Testis (tissue), 2 donors: ENCODE measurements at regions not wholly inside any gene's neighbourhood (a gene's known extent, or its start where the extent isn't known, plus 50 kb on each side); places are given as distances from the start of the nearest gene placed in this dataset.

ENCODE experiments used
- DNase-seq: peaks from one replicate; pipeline ENCODE4 v3.0.0-alpha.2; 2019
- H3K27ac ChIP-seq, 2 donors: fragments of 200-600 bp; sonication (generic); one replicate each; pipeline ENCODE4 v1.5.1; 2019
- H3K27me3 ChIP-seq: fragments of 200-600 bp; sonication (generic); one replicate; pipeline ENCODE4 v1.5.1; 2019
- H3K36me3 ChIP-seq: fragments of 200-600 bp; sonication (generic); one replicate; pipeline ENCODE4 v1.5.1; 2017; ENCODE audit warnings: low read depth; ENCODE audit errors: missing control alignments
- H3K4me1 ChIP-seq: fragments of 200-600 bp; sonication (generic); one replicate; pipeline ENCODE4 v1.5.1; 2019
- H3K4me3 ChIP-seq, 2 donors: fragments of 200-600 bp; sonication (generic); one replicate each; pipeline ENCODE4 v1.5.1; 2017 to 2019
- H3K9me3 ChIP-seq: fragments of 200-600 bp; sonication (generic); one replicate; pipeline ENCODE4 v1.5.1; 2017
- CTCF ChIP-seq, 3 experiments: fragments of 450-650 bp in 2 of 3; fragments of 200-600 bp in 1 of 3; sonication (generic) in 1 of 3; IDR thresholded peaks; one replicate each; pipeline ENCODE4 v1.5.1; 2016 to 2019; ENCODE audit warnings: antibody characterized with exemption in 3 of 3, mild to moderate bottlenecking in 2 of 3, moderate library complexity in 1 of 3
- POLR2A ChIP-seq: fragments of 450-650 bp; IDR thresholded peaks from one replicate; pipeline ENCODE4 v1.6.1; 2017; ENCODE audit warnings: antibody characterized with exemption, mild to moderate bottlenecking, moderate library complexity
- WGBS, 2 donors: methylation state at CpG; one replicate each; pipeline ENCODE4 v1.1.5; 2018; 5-methylcytosine and 5-hydroxymethylcytosine counted together
- intact Hi-C: fragments of 100-400 bp; cut with DNase I; formaldehyde crosslinking; loops from one replicate; pipeline ENCODE4 v1.15.1; 2023; ENCODE audit warnings: low total_unique reads

- no peaks in the 10 kb centered on the region for H3K36me3 ChIP-seq
- H3K9me3 ChIP-seq: no peaks in the 10 kb centered on the region
- no peaks in the 10 kb centered on the region for H3K4me1 ChIP-seq
- 86 to 89% methylated on average over 2 of the region's 2 CpGs for WGBS, 2 donors
- no peak for DNase-seq
- H3K27ac ChIP-seq: no peak overlapping the region
- H3K27me3 ChIP-seq: no peaks in the 10 kb centered on the region
- no peak overlapping the region for H3K4me3 ChIP-seq
- TF ChIP-seq CTCF (IDR thresholded peaks at IDR 0.05): no peak
- no peak for TF ChIP-seq POLR2A
- intact Hi-C loops: no loop called here
Measured at GRCh38 chr2:184498936-184499335, 99.4 kb upstream of the ZNF804A start.

GRCh38 chr2:184504252-184504651 is 94.1 kb upstream of the ZNF804A start:
- intact Hi-C loops: no loop called here
- no peak for DNase-seq
- Histone ChIP-seq H3K4me3 (no peak overlapping the region), H3K4me1 (no peaks in the 10 kb centered on the region), H3K9me3 (no peaks in the 10 kb centered on the region), H3K27ac (no peak overlapping the region), H3K27me3 (no peaks in the 10 kb centered on the region), H3K36me3 (no peaks in the 10 kb centered on the region)
- TF ChIP-seq POLR2A: no peak

- Histone ChIP-seq H3K27ac (no peak overlapping the region), H3K4me3 (no peak overlapping the region), H3K4me1 (no peaks in the 10 kb centered on the region), H3K9me3 (no peaks in the 10 kb centered on the region), H3K27me3 (no peaks in the 10 kb centered on the region), H3K36me3 (no peaks in the 10 kb centered on the region)
- WGBS, 2 donors: 77 to 89% methylated on average over 5 of the region's 5 CpGs
- intact Hi-C loops: no loop called here
- DNase-seq: no peak
- no peak for TF ChIP-seq CTCF (IDR thresholded peaks at IDR 0.05)
- TF ChIP-seq POLR2A: no peak
Measured at GRCh38 chr2:184507254-184507653, 91.1 kb upstream of the ZNF804A start.

- intact Hi-C loops: no loop called here
- no peak for TF ChIP-seq POLR2A
- TF ChIP-seq CTCF (IDR thresholded peaks at IDR 0.05): no peak
- WGBS, 2 donors: 85 to 91% methylated on average over 1 of the region's 1 CpG
Measured at GRCh38 chr2:184517402-184517801, 80.9 kb upstream of the ZNF804A start.

GRCh38 chr2:184520441-184520840 is 77.9 kb upstream of the ZNF804A start:
- intact Hi-C loops: no loop called here
- Histone ChIP-seq H3K9me3 (no peaks in the 10 kb centered on the region), H3K27me3 (no peaks in the 10 kb centered on the region), H3K27ac (no peak overlapping the region), H3K4me1 (no peaks in the 10 kb centered on the region), H3K4me3 (no peak overlapping the region), H3K36me3 (no peaks in the 10 kb centered on the region)
- WGBS, 2 donors: 64 to 83% methylated on average over 1 of the region's 1 CpG
- no peak for DNase-seq
- no peak for TF ChIP-seq POLR2A
- TF ChIP-seq CTCF (IDR thresholded peaks at IDR 0.05): no peak

More at GRCh38 chr2:184517402-184517801, 80.9 kb upstream of the ZNF804A start:
- Histone ChIP-seq H3K9me3 (no peaks in the 10 kb centered on the region), H3K27ac (no peak overlapping the region), H3K4me1 (no peaks in the 10 kb centered on the region), H3K4me3 (no peak overlapping the region), H3K27me3 (no peaks in the 10 kb centered on the region), H3K36me3 (no peaks in the 10 kb centered on the region)
- no peak for DNase-seq
